AG09309 (cell line): ENCODE measurements at regions not wholly inside any gene's neighbourhood (a gene's known extent, or its start where the extent isn't known, plus 50 kb on each side); places are given as distances from the start of the nearest gene placed in this dataset.

Experiments
- DNase-seq: peaks from one replicate; pipeline ENCODE4 v3.0.0-alpha.2; 2010; ENCODE audit warnings: low read depth
- H3K4me3 ChIP-seq: 2 replicates; pipeline ENCODE4 v1.5.1; 2011; ENCODE audit warnings: mild to moderate bottlenecking, low read depth, low read length, moderate library complexity; ENCODE audit not compliant: control insufficient read depth
- TF ChIP-seq, protein P1 (sequence below): IDR thresholded peaks from 2 replicates; pipeline ENCODE4 v1.5.1; 2011; ENCODE audit warnings: mild to moderate bottlenecking, low read depth, low read length, inconsistent platforms; ENCODE audit not compliant: insufficient read depth, control insufficient read depth; ENCODE audit errors: missing control alignments

DNA sequence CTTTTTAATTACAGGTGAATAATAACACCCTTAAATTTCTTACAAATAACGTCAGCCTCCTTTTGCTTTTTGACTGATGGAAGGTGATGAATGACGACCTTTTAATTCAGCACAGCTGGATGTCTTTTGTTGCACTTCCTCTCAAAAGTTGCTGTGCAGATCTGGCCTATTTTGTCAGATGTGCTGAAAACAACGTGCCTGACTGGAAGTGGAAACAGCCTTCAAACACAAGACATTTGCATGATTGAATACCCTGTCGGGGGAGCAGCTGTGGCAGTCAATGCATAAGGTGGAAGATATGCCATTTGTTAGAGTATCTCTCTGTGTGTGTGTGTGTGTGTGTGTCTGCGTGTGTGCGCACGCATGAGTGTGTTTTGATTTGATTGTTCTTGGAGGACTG, 579.7 kb downstream of the SPRY1 start:
- no peak overlapping the region for H3K4me3 ChIP-seq
- DNase-seq, result no peak
- TF ChIP-seq, protein P1, sequence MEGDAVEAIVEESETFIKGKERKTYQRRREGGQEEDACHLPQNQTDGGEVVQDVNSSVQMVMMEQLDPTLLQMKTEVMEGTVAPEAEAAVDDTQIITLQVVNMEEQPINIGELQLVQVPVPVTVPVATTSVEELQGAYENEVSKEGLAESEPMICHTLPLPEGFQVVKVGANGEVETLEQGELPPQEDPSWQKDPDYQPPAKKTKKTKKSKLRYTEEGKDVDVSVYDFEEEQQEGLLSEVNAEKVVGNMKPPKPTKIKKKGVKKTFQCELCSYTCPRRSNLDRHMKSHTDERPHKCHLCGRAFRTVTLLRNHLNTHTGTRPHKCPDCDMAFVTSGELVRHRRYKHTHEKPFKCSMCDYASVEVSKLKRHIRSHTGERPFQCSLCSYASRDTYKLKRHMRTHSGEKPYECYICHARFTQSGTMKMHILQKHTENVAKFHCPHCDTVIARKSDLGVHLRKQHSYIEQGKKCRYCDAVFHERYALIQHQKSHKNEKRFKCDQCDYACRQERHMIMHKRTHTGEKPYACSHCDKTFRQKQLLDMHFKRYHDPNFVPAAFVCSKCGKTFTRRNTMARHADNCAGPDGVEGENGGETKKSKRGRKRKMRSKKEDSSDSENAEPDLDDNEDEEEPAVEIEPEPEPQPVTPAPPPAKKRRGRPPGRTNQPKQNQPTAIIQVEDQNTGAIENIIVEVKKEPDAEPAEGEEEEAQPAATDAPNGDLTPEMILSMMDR, result no peak

DNA sequence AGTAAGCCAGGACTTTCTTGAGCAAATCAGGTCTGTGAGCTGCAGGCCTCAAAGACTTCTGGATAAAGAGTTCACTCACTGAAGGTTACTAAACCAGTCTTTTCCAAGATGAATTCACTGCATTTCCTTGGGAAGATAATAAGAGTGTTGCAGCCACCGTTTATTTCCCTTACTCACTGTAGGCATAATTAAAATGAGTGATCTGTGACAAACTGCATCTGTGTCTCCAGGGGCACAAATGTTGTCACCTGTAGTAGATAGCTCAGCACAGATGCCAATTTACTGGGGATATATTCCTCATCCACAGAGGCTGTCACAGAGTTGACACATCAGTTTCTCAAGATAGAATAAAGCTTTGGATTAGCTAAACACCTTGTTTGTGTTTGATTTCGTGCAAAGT, 580.2 kb downstream of the SPRY1 start:
- TF ChIP-seq, protein P1, result no peak
- DNase-seq, result no peak
- no peak overlapping the region for H3K4me3 ChIP-seq

DNA sequence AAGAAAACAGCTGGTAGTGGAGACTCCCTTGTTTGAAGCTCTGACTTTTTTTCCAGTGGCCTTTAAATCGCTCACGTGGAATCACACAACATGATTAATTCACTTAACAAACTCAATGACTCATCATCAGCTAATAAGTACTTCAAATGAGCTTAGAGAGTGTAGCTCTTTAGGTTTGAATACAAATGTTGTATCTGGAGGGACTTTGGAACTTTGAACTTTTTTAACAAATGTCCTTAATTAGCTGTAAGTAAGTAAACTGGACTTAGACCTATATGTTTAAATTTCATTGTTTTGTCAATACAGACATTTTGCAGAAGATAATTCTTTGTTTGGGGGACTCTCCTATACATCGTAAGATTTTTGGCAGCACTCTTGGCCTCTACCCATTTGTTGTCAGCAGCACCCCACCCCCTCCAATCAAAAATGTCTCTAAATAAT, 581.1 kb downstream of the SPRY1 start:
- DNase-seq, result no peak
- TF ChIP-seq, protein P1, result no peak
- no peak overlapping the region for H3K4me3 ChIP-seq

DNA sequence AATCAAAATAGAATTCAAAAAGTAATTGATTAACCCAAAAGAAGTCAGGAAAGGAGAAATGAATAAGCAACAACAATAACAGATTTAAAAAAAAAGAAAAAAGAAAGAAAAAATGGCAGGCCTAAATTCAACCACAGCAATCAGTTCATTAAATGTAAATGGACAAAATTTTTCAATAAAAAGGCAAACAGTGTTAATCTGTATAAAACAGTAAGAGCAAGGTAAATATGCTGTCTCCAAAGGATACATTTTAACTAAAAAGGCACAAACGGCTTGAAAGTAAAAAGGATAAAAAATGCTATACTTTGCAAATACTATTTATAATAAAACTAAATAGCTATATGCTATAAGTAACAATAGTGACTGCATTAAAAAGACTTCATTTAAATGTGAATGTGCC, 582.0 kb downstream of the SPRY1 start:
- TF ChIP-seq, protein P1, result no peak
- DNase-seq, result no peak
- H3K4me3 ChIP-seq, result no peak overlapping the region

DNA sequence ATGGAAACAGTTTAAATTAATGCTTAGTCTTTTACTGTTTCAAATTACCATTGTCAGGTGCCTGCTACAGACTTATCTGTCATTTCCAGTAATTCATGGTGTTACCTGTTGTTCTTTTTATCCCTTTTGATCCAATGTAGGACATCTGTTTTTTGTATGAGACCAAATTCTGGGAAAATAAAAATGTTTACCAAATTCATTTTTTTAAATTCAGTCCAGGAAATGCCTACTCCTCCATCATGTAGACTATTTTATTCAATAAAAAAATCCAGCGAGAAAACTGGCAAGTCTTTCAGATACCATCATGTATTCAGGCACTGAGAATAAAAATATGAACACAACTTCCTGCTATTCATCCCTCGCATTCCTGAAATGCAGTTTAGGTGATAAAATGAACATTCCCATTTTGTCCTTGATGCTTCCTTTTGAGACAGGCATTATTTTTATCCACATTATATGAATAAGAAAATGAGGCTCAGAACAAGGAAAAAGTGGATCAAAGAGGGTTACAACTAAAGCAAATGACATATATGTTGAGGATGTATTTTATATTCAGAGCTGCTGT, 584.2 kb downstream of the SPRY1 start:
- H3K4me3 ChIP-seq, result no peak overlapping the region
- DNase-seq, result no peak
- TF ChIP-seq, protein P1, result no peak

DNA sequence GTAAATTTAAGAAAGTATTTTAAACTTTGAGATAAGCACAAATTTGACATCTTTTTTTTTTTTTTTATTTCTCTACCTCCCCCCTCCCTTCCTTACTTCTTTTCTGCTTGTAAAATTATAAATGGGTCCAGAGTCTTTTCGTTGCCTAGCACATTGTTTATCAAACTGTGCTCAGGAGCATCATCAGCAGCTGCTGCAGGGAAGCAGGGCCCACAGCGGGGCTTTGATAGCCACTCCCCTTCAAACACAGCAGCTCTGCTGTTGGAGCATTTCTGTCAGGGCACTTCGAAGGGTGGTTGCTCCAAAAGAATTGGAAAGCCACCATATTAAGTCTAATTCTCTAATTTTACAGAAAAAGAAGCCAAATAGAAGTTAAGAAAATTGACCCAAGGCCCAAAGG, 588.3 kb downstream of the SPRY1 start:
- no peak for DNase-seq
- TF ChIP-seq, protein P1, result no peak
- H3K4me3 ChIP-seq, result no peak overlapping the region
